ENCODE measurements at regions not wholly inside any gene's neighbourhood (a gene's known extent, or its start where the extent isn't known, plus 50 kb on each side); places are given as distances from the start of the nearest gene placed in this dataset.

DNA sequence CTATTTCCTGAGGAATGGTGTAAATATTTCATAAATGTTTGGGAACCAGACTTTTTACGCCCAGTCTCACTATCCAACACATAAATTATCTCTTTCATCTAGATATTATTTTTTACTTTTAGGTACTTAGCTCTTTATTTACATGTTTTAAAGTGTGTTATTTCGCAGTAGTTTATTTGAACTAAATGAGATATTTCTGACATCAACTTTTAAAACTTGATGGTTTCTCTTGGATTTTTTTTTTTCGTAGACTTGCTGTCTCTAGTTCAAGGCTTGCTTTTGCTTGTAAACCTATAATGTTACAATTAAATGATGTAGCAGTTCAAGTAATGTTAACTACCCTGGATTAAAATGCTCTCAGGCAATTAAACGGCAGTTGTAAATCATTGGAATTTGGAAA is 241.7 kb upstream of the PDE3A start (continued):
- TF ChIP-seq, protein P1, sequence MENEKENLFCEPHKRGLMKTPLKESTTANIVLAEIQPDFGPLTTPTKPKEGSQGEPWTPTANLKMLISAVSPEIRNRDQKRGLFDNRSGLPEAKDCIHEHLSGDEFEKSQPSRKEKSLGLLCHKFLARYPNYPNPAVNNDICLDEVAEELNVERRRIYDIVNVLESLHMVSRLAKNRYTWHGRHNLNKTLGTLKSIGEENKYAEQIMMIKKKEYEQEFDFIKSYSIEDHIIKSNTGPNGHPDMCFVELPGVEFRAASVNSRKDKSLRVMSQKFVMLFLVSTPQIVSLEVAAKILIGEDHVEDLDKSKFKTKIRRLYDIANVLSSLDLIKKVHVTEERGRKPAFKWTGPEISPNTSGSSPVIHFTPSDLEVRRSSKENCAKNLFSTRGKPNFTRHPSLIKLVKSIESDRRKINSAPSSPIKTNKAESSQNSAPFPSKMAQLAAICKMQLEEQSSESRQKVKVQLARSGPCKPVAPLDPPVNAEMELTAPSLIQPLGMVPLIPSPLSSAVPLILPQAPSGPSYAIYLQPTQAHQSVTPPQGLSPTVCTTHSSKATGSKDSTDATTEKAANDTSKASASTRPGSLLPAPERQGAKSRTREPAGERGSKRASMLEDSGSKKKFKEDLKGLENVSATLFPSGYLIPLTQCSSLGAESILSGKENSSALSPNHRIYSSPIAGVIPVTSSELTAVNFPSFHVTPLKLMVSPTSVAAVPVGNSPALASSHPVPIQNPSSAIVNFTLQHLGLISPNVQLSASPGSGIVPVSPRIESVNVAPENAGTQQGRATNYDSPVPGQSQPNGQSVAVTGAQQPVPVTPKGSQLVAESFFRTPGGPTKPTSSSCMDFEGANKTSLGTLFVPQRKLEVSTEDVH (IDR thresholded peaks at IDR 0.05; ENCODE audit: low read depth, partially characterized antibody), result no peak
- TF ChIP-seq, protein P2, sequence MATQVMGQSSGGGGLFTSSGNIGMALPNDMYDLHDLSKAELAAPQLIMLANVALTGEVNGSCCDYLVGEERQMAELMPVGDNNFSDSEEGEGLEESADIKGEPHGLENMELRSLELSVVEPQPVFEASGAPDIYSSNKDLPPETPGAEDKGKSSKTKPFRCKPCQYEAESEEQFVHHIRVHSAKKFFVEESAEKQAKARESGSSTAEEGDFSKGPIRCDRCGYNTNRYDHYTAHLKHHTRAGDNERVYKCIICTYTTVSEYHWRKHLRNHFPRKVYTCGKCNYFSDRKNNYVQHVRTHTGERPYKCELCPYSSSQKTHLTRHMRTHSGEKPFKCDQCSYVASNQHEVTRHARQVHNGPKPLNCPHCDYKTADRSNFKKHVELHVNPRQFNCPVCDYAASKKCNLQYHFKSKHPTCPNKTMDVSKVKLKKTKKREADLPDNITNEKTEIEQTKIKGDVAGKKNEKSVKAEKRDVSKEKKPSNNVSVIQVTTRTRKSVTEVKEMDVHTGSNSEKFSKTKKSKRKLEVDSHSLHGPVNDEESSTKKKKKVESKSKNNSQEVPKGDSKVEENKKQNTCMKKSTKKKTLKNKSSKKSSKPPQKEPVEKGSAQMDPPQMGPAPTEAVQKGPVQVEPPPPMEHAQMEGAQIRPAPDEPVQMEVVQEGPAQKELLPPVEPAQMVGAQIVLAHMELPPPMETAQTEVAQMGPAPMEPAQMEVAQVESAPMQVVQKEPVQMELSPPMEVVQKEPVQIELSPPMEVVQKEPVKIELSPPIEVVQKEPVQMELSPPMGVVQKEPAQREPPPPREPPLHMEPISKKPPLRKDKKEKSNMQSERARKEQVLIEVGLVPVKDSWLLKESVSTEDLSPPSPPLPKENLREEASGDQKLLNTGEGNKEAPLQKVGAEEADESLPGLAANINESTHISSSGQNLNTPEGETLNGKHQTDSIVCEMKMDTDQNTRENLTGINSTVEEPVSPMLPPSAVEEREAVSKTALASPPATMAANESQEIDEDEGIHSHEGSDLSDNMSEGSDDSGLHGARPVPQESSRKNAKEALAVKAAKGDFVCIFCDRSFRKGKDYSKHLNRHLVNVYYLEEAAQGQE (IDR thresholded peaks at IDR 0.05; ENCODE audit: borderline replicate concordance), result no peak
- TF ChIP-seq, protein P2 (CRISPR knock-in tag; IDR thresholded peaks at IDR 0.05; ENCODE audit: low read depth), result no peak
- TF ChIP-seq ETV6 (IDR thresholded peaks at IDR 0.05; ENCODE audit: borderline replicate concordance in 1 of 2, low read depth in 2 of 2, low read length in 1 of 2), result no peak
- no peak for TF ChIP-seq ETV6 (CRISPR knock-in tag; IDR thresholded peaks at IDR 0.05; ENCODE audit: borderline replicate concordance)
- TF ChIP-seq CREM (IDR thresholded peaks at IDR 0.05; ENCODE audit: low read depth), result no peak
- no peak for TF ChIP-seq ZNF184 (CRISPR knock-in tag; IDR thresholded peaks at IDR 0.05)
- no peak for TF ChIP-seq RHOXF2B (CRISPR knock-in tag; conservative IDR thresholded peaks at IDR 0.05)

All from K562 (cell line).